ENCODE measurements at regions not wholly inside any gene's neighbourhood (a gene's known extent, or its start where the extent isn't known, plus 50 kb on each side); places are given as distances from the start of the nearest gene placed in this dataset.

- H3K4me3 Mint-ChIP-seq = no peak overlapping the region
- ATAC-seq = no peak
- no peaks in the 10 kb centered on the region for H3K36me3 Mint-ChIP-seq
- no peak for DNase-seq
- no peak overlapping the region for H3K27ac Mint-ChIP-seq
- H3K9me3 Mint-ChIP-seq = no peaks in the 10 kb centered on the region
- H3K4me1 Mint-ChIP-seq = peaks cover 12 to 17% of the 10 kb centered on the region in 2 donors
- Histone ChIP-seq H3K9me3 (ENCODE audit: control insufficient read depth, insufficient read depth, low read length) (no peaks in the 10 kb centered on the region), H3K4me1 (ENCODE audit: control insufficient read depth, insufficient read depth, low read length) (peaks cover 10% of the 10 kb centered on the region), H3K27ac (ENCODE audit: low read length) (no peak overlapping the region), H3K27me3 (ENCODE audit: control insufficient read depth, insufficient read depth, low read length) (no peaks in the 10 kb centered on the region), H3K4me3 (ENCODE audit: low read length) (no peak overlapping the region), H3K36me3 (ENCODE audit: control insufficient read depth, insufficient read depth, low read length) (no peaks in the 10 kb centered on the region)
- intact Hi-C loops (cut with micrococcal nuclease) = no loop called here
- no peaks in the 10 kb centered on the region for H3K27me3 Mint-ChIP-seq (ENCODE audit: low read depth in 2 of 2)
- TF ChIP-seq, protein P1, sequence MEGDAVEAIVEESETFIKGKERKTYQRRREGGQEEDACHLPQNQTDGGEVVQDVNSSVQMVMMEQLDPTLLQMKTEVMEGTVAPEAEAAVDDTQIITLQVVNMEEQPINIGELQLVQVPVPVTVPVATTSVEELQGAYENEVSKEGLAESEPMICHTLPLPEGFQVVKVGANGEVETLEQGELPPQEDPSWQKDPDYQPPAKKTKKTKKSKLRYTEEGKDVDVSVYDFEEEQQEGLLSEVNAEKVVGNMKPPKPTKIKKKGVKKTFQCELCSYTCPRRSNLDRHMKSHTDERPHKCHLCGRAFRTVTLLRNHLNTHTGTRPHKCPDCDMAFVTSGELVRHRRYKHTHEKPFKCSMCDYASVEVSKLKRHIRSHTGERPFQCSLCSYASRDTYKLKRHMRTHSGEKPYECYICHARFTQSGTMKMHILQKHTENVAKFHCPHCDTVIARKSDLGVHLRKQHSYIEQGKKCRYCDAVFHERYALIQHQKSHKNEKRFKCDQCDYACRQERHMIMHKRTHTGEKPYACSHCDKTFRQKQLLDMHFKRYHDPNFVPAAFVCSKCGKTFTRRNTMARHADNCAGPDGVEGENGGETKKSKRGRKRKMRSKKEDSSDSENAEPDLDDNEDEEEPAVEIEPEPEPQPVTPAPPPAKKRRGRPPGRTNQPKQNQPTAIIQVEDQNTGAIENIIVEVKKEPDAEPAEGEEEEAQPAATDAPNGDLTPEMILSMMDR (IDR thresholded peaks at IDR 0.05) = no peak
These were observed 81.4 kb downstream of the DDIT4L start for GRCh38 chr4:100108869-100109268.

GRCh38 chr4:100106982-100107381, 83.3 kb downstream of the DDIT4L start:
- peak in 1 of 2 donors; percentile 57 for DNase-seq
- H3K27ac ChIP-seq (ENCODE audit: low read length) = no peak overlapping the region
- WGBS (ENCODE audit: insufficient coverage) = 0% methylated on average over 1 of the region's 1 CpG
- peaks cover 12% of the 10 kb centered on the region for H3K4me1 ChIP-seq (ENCODE audit: control insufficient read depth, insufficient read depth, low read length)
- no peak overlapping the region for H3K4me3 ChIP-seq (ENCODE audit: low read length)
- no peaks in the 10 kb centered on the region for H3K36me3 ChIP-seq (ENCODE audit: control insufficient read depth, insufficient read depth, low read length)
- intact Hi-C loops (cut with micrococcal nuclease) = no loop called here
- Mint-ChIP-seq H3K27ac (peak overlapping the region in 1 of 2 donors; percentile 48), H3K4me1 (peaks cover 12 to 17% of the 10 kb centered on the region in 2 donors), H3K27me3 (ENCODE audit: low read depth in 2 of 2) (no peaks in the 10 kb centered on the region), H3K9me3 (no peaks in the 10 kb centered on the region), H3K36me3 (no peaks in the 10 kb centered on the region), H3K4me3 (no peak overlapping the region)
- no peaks in the 10 kb centered on the region for H3K27me3 ChIP-seq (ENCODE audit: control insufficient read depth, insufficient read depth, low read length)
- no peaks in the 10 kb centered on the region for H3K9me3 ChIP-seq (ENCODE audit: control insufficient read depth, insufficient read depth, low read length)
- TF ChIP-seq, protein P1 (IDR thresholded peaks at IDR 0.05) = no peak
- ATAC-seq = peak; percentile 82 to 85 (median 83)

DNA sequence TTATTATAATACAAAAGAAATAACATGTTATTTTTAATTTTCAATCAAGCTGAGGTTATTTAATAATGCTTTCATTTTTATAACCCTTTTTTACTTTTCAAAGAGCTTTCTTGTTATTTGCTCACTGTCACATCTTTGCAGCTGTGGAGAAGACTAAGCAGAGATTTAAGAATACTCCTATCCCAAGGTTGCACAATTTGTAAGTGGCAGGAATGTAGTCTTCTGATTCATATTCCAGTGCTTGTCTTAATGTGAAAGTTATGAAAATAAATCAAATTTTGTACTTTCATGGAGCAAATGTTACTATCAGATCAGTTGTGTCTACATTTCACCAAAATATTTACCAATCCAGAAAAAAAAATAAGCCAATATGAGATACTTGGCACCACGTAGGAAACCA, 86.6 kb downstream of the DDIT4L start:
- Histone ChIP-seq H3K27ac (ENCODE audit: low read length) (no peak overlapping the region), H3K4me3 (ENCODE audit: low read length) (no peak overlapping the region), H3K36me3 (ENCODE audit: control insufficient read depth, insufficient read depth, low read length) (no peaks in the 10 kb centered on the region), H3K9me3 (ENCODE audit: control insufficient read depth, insufficient read depth, low read length) (no peaks in the 10 kb centered on the region), H3K4me1 (ENCODE audit: control insufficient read depth, insufficient read depth, low read length) (peaks cover 20% of the 10 kb centered on the region), H3K27me3 (ENCODE audit: control insufficient read depth, insufficient read depth, low read length) (no peaks in the 10 kb centered on the region)
- no peaks in the 10 kb centered on the region for H3K9me3 Mint-ChIP-seq
- WGBS (ENCODE audit: insufficient coverage) = 83% methylated on average over 1 of the region's 1 CpG
- no peak overlapping the region for H3K4me3 Mint-ChIP-seq
- H3K4me1 Mint-ChIP-seq = peaks cover 32 to 43% of the 10 kb centered on the region in 2 donors
- ATAC-seq (no peak), DNase-seq (no peak)
- intact Hi-C loops (cut with micrococcal nuclease) = no loop called here
- no peaks in the 10 kb centered on the region for H3K36me3 Mint-ChIP-seq
- no peak overlapping the region for H3K27ac Mint-ChIP-seq
- TF ChIP-seq, protein P1 (IDR thresholded peaks at IDR 0.05) = no peak
- H3K27me3 Mint-ChIP-seq (ENCODE audit: low read depth in 2 of 2) = no peaks in the 10 kb centered on the region

GRCh38 chr4:100100985-100101384, 89.3 kb downstream of the DDIT4L start:
- H3K4me3 Mint-ChIP-seq = peak overlapping the region; percentile 71
- 20% methylated on average over 3 of the region's 3 CpGs for WGBS (ENCODE audit: insufficient coverage)
- ATAC-seq (peak; percentile 65 to 76 (median 75)), DNase-seq (peak in 1 of 2 donors; percentile 37)
- H3K36me3 ChIP-seq (ENCODE audit: control insufficient read depth, insufficient read depth, low read length) = no peaks in the 10 kb centered on the region
- H3K36me3 Mint-ChIP-seq = no peaks in the 10 kb centered on the region
- no peak overlapping the region for H3K4me3 ChIP-seq (ENCODE audit: low read length)
- H3K4me1 ChIP-seq (ENCODE audit: control insufficient read depth, insufficient read depth, low read length) = peaks cover 10% of the 10 kb centered on the region
- no peaks in the 10 kb centered on the region for H3K27me3 ChIP-seq (ENCODE audit: control insufficient read depth, insufficient read depth, low read length)
- intact Hi-C loops (cut with micrococcal nuclease) = no loop called here
- H3K4me1 Mint-ChIP-seq = peaks cover 25 to 36% of the 10 kb centered on the region in 2 donors
- no peaks in the 10 kb centered on the region for H3K9me3 ChIP-seq (ENCODE audit: control insufficient read depth, insufficient read depth, low read length)
- H3K27ac Mint-ChIP-seq = no peak overlapping the region
- H3K9me3 Mint-ChIP-seq = no peaks in the 10 kb centered on the region
- H3K27me3 Mint-ChIP-seq (ENCODE audit: low read depth in 2 of 2) = no peaks in the 10 kb centered on the region
- TF ChIP-seq, protein P1 (IDR thresholded peaks at IDR 0.05) = no peak
- H3K27ac ChIP-seq (ENCODE audit: low read length) = no peak overlapping the region
